NCI-H774 (cell line): ENCODE measurements at regions not wholly inside any gene's neighbourhood (a gene's known extent, or its start where the extent isn't known, plus 50 kb on each side); places are given as distances from the start of the nearest gene placed in this dataset.

ENCODE experiments used
- DNase-seq: peaks from one replicate; lab custom pipeline; 2025; lab: John Stamatoyannopoulos, UW

GRCh38 chr6:149216459-149216858 lies 101.1 kb upstream of the TAB2 start:
- DNase-seq = no peak

GRCh38 chr6:149217466-149217888 lies 100.0 kb upstream of the TAB2 start:
- no peak for DNase-seq

GRCh38 chr6:149218471-149218870 lies 99.0 kb upstream of the TAB2 start:
- no peak for DNase-seq

- no peak for DNase-seq
These were observed 98.6 kb upstream of the TAB2 start for GRCh38 chr6:149218915-149219314.

- no peak for DNase-seq
These were observed 96.4 kb upstream of the TAB2 start for GRCh38 chr6:149220882-149221773.

GRCh38 chr6:149221774-149222070 lies 95.8 kb upstream of the TAB2 start:
- DNase-seq = no peak

GRCh38 chr6:149223120-149223903 lies 94.2 kb upstream of the TAB2 start:
- DNase-seq = no peak

GRCh38 chr6:149223904-149224351 lies 93.6 kb upstream of the TAB2 start:
- no peak for DNase-seq

- DNase-seq = no peak
These were observed 93.1 kb upstream of the TAB2 start for GRCh38 chr6:149224399-149224798.

- DNase-seq = no peak
These were observed 92.1 kb upstream of the TAB2 start for GRCh38 chr6:149225370-149225769.

GRCh38 chr6:149225946-149226345 lies 91.6 kb upstream of the TAB2 start:
- no peak for DNase-seq

- DNase-seq = no peak
These were observed 89.7 kb upstream of the TAB2 start for GRCh38 chr6:149227796-149228195.

GRCh38 chr6:149228311-149228955 lies 89.1 kb upstream of the TAB2 start:
- no peak for DNase-seq

- DNase-seq = no peak
These were observed 88.4 kb upstream of the TAB2 start for GRCh38 chr6:149229096-149229495.

GRCh38 chr6:149230712-149231460 lies 86.6 kb upstream of the TAB2 start:
- DNase-seq = no peak

- DNase-seq = no peak
These were observed 85.7 kb upstream of the TAB2 start for GRCh38 chr6:149231778-149232177.

GRCh38 chr6:149233056-149233715 lies 84.3 kb upstream of the TAB2 start:
- DNase-seq = peak; percentile 79

GRCh38 chr6:149234051-149234962 lies 83.2 kb upstream of the TAB2 start:
- no peak for DNase-seq

GRCh38 chr6:149235130-149235561 lies 82.4 kb upstream of the TAB2 start:
- no peak for DNase-seq

GRCh38 chr6:149236589-149236988 lies 80.9 kb upstream of the TAB2 start:
- DNase-seq = peak; percentile 48
